OCI-LY7 (cell line): ENCODE measurements at regions not wholly inside any gene's neighbourhood (a gene's known extent, or its start where the extent isn't known, plus 50 kb on each side); places are given as distances from the start of the nearest gene placed in this dataset.

Experiments
- BruUV-seq: library from RNA; stranded (reverse); fragments of 400-500 nt; replicated peaks from 2 replicates; lab custom pipeline; 2021; lab: Mats Ljungman, UMichigan
- CTCF ChIA-PET: fragments of 300-600 bp; sonication (Branson Sonifier 250); formaldehyde crosslinking; loops from one replicate; lab custom pipeline; 2022; ENCODE audit warnings: antibody characterized with exemption; ENCODE audit not compliant: unreplicated experiment; lab: Charles Lee
- POLR2A ChIA-PET: fragments of 300-600 bp; sonication (Branson Sonifier 250); formaldehyde crosslinking; loops from one replicate; lab custom pipeline; 2022; ENCODE audit warnings: antibody characterized with exemption; lab: Charles Lee
- DNase-seq: peaks from one replicate; pipeline ENCODE4 v3.0.0-alpha.2; 2015; ENCODE audit warnings: low spot score
- H2AFZ ChIP-seq: fragments of 200-600 bp; sonication (generic), shearing (Covaris generic); 2 replicates; pipeline ENCODE4 v1.6.1; 2014; ENCODE audit warnings: mild to moderate bottlenecking, antibody characterized with exemption, low read length, moderate library complexity
- H3K27ac ChIP-seq: fragments of 200-600 bp; sonication (generic); 2 replicates; pipeline ENCODE4 v1.5.1; 2014; ENCODE audit warnings: mixed run types, low read depth, mild to moderate bottlenecking, moderate library complexity, low read length, inconsistent platforms; ENCODE audit not compliant: poor library complexity, severe bottlenecking
- H3K36me3 ChIP-seq: fragments of 200-600 bp; sonication (generic); 2 replicates; pipeline ENCODE4 v1.6.1; 2014; ENCODE audit warnings: mild to moderate bottlenecking, antibody characterized with exemption, low read length, moderate library complexity, mixed read lengths; ENCODE audit not compliant: insufficient read depth
- H3K4me1 ChIP-seq: fragments of 200-600 bp; sonication (generic); 2 replicates; pipeline ENCODE4 v1.5.1; 2014; ENCODE audit warnings: mild to moderate bottlenecking, low read length; ENCODE audit not compliant: insufficient read depth, poor library complexity, severe bottlenecking
- H3K4me2 ChIP-seq: fragments of 200-600 bp; sonication (generic); 2 replicates; pipeline ENCODE4 v1.6.1; 2014; ENCODE audit warnings: mild to moderate bottlenecking, low read length
- H3K4me3 ChIP-seq: fragments of 200-600 bp; sonication (generic); 2 replicates; pipeline ENCODE4 v1.5.1; 2014; ENCODE audit warnings: mild to moderate bottlenecking, low read depth, low read length; ENCODE audit not compliant: poor library complexity, severe bottlenecking
- H3K79me2 ChIP-seq: fragments of 200-600 bp; sonication (generic); 2 replicates; pipeline ENCODE4 v1.6.1; 2016; ENCODE audit warnings: low read depth, mild to moderate bottlenecking, low read length, moderate library complexity, mixed read lengths; ENCODE audit not compliant: insufficient read depth
- H3K9me2 ChIP-seq: fragments of 200-600 bp; sonication (generic); 2 replicates; pipeline ENCODE4 v1.6.1; 2016; ENCODE audit warnings: mild to moderate bottlenecking, low read length, mixed read lengths; ENCODE audit not compliant: insufficient read depth
- H3K9me3 ChIP-seq: fragments of 200-600 bp; sonication (generic); 2 replicates; pipeline ENCODE4 v1.6.1; 2014; ENCODE audit warnings: mild to moderate bottlenecking, mixed run types, low read length, mixed read lengths
- H4K20me1 ChIP-seq: fragments of 200-600 bp; sonication (generic); 2 replicates; pipeline ENCODE4 v1.6.1; 2014; ENCODE audit warnings: mild to moderate bottlenecking, antibody characterized with exemption, low read length, moderate library complexity, mixed read lengths; ENCODE audit not compliant: insufficient read depth
- CTCF ChIP-seq: fragments of 200-600 bp; sonication (generic); conservative IDR thresholded peaks from 2 replicates; pipeline ENCODE4 v1.5.1; 2014; ENCODE audit warnings: mild to moderate bottlenecking, antibody characterized with exemption, low read length, moderate library complexity, mixed read lengths
- EZH2phosphoT487 ChIP-seq: fragments of 200-600 bp; sonication (generic); IDR thresholded peaks from 2 replicates; pipeline ENCODE4 v1.6.1; 2018; ENCODE audit warnings: low read depth, borderline replicate concordance, mild to moderate bottlenecking, mixed run types, antibody characterized with exemption, low read length, moderate library complexity, mixed read lengths
- intact Hi-C: fragments of 100-400 bp; cut with micrococcal nuclease; formaldehyde crosslinking; loops from one replicate; pipeline ENCODE4 v1.10.0; 2022; ENCODE audit not compliant: unreplicated experiment

GRCh38 chr14:28577711-28578131, 188.9 kb upstream of the FOXG1 start:
- Histone ChIP-seq H3K27ac (no peak overlapping the region), H3K4me2 (no peak overlapping the region), H3K4me1 (no peaks in the 10 kb centered on the region), H3K9me2 (no peaks in the 10 kb centered on the region), H3K4me3 (no peak overlapping the region), H2AFZ (no peak overlapping the region), H3K36me3 (no peaks in the 10 kb centered on the region), H3K79me2 (no peaks in the 10 kb centered on the region), H3K9me3 (0 out of 2 replicates have a peak, but pooled peaks cover 4% of the 10 kb centered on the region), H4K20me1 (no peaks in the 10 kb centered on the region)
- intact Hi-C loops: no loop called here
- ChIA-PET CTCF (no interaction called here), POLR2A (no interaction called here)
- no TSS peak for BruUV-seq
- no peak for TF ChIP-seq CTCF
- TF ChIP-seq EZH2phosphoT487: no peak
- no peak for DNase-seq

- Histone ChIP-seq H3K9me3 (0 out of 2 replicates have a peak, but pooled peaks cover 4% of the 10 kb centered on the region), H4K20me1 (no peaks in the 10 kb centered on the region), H3K9me2 (no peaks in the 10 kb centered on the region), H3K4me2 (no peak overlapping the region), H3K36me3 (no peaks in the 10 kb centered on the region), H3K4me1 (no peaks in the 10 kb centered on the region), H2AFZ (no peak overlapping the region), H3K27ac (no peak overlapping the region), H3K79me2 (no peaks in the 10 kb centered on the region), H3K4me3 (no peak overlapping the region)
- ChIA-PET CTCF (no interaction called here), POLR2A (no interaction called here)
- DNase-seq: no peak
- intact Hi-C loops: no loop called here
- TF ChIP-seq EZH2phosphoT487: no peak
- no peak for TF ChIP-seq CTCF
- BruUV-seq: no TSS peak
Measured at GRCh38 chr14:28584951-28585350, 181.6 kb upstream of the FOXG1 start.

GRCh38 chr14:28589792-28590191, 176.8 kb upstream of the FOXG1 start:
- no peak overlapping the region for H3K4me2 ChIP-seq
- no peaks in the 10 kb centered on the region for H3K4me1 ChIP-seq
- H4K20me1 ChIP-seq: no peaks in the 10 kb centered on the region
- TF ChIP-seq EZH2phosphoT487: no peak
- no peak for TF ChIP-seq CTCF
- H3K36me3 ChIP-seq: no peaks in the 10 kb centered on the region
- H3K9me2 ChIP-seq: no peaks in the 10 kb centered on the region
- no peak for DNase-seq
- POLR2A ChIA-PET: interaction anchor here (0.6 kb wide), 1 partner anchor 14 kb away, joined by 3 read pairs; no protein-coding TSS in a partner anchor
- H3K9me3 ChIP-seq: no peaks in the 10 kb centered on the region
- no peaks in the 10 kb centered on the region for H3K79me2 ChIP-seq
- no peak overlapping the region for H2AFZ ChIP-seq
- BruUV-seq: no TSS peak
- no peak overlapping the region for H3K27ac ChIP-seq
- no peak overlapping the region for H3K4me3 ChIP-seq
- intact Hi-C loops: no loop called here
- CTCF ChIA-PET: no interaction called here
